NCI-H1930 (cell line): ENCODE measurements at regions not wholly inside any gene's neighbourhood (a gene's known extent, or its start where the extent isn't known, plus 50 kb on each side); places are given as distances from the start of the nearest gene placed in this dataset.

ENCODE experiments used
- DNase-seq, 2 experiments: peaks; one replicate each; lab custom pipeline; 2025; lab: John Stamatoyannopoulos, UW

GRCh38 chr15:92224843-92225242 is 168.8 kb upstream of the ST8SIA2 start:
- no peak for DNase-seq

- no peak for DNase-seq
These were observed 167.6 kb upstream of the ST8SIA2 start for GRCh38 chr15:92226020-92226612.

- no peak for DNase-seq
These were observed 164.9 kb upstream of the ST8SIA2 start for GRCh38 chr15:92228830-92229229.

- no peak for DNase-seq
These were observed 162.2 kb upstream of the ST8SIA2 start for GRCh38 chr15:92231461-92231860.

GRCh38 chr15:92232317-92232716 is 161.4 kb upstream of the ST8SIA2 start:
- no peak for DNase-seq

- no peak for DNase-seq
These were observed 160.8 kb upstream of the ST8SIA2 start for GRCh38 chr15:92232876-92233275.

GRCh38 chr15:92243227-92243626 is 150.5 kb upstream of the ST8SIA2 start:
- no peak for DNase-seq

- DNase-seq, result no peak
These were observed 149.0 kb upstream of the ST8SIA2 start for GRCh38 chr15:92244703-92245102.

GRCh38 chr15:92247649-92248242 is 145.9 kb upstream of the ST8SIA2 start:
- DNase-seq, result no peak

GRCh38 chr15:92266796-92267685 is 126.6 kb upstream of the ST8SIA2 start:
- no peak for DNase-seq

- DNase-seq, result no peak
These were observed 124.8 kb upstream of the ST8SIA2 start for GRCh38 chr15:92268900-92269299.

GRCh38 chr15:92271179-92271578 is 122.5 kb upstream of the ST8SIA2 start:
- no peak for DNase-seq

- no peak for DNase-seq
These were observed 121.6 kb upstream of the ST8SIA2 start for GRCh38 chr15:92272106-92272505.

GRCh38 chr15:92273286-92273685 is 120.4 kb upstream of the ST8SIA2 start:
- no peak for DNase-seq

GRCh38 chr15:92273723-92274122 is 120.0 kb upstream of the ST8SIA2 start:
- no peak for DNase-seq

GRCh38 chr15:92277776-92278175 is 115.9 kb upstream of the ST8SIA2 start:
- no peak for DNase-seq

GRCh38 chr15:92283813-92284212 is 109.9 kb upstream of the ST8SIA2 start:
- no peak for DNase-seq

GRCh38 chr15:92288755-92289154 is 104.9 kb upstream of the ST8SIA2 start:
- DNase-seq, result no peak

GRCh38 chr15:92289733-92290132 is 103.9 kb upstream of the ST8SIA2 start:
- no peak for DNase-seq

GRCh38 chr15:92290359-92290992 is 103.2 kb upstream of the ST8SIA2 start:
- DNase-seq, result no peak

- DNase-seq, result no peak
These were observed 101.8 kb upstream of the ST8SIA2 start for GRCh38 chr15:92291900-92292299.

GRCh38 chr15:92294759-92295158 is 98.9 kb upstream of the ST8SIA2 start:
- no peak for DNase-seq
